H9 (cell line): ENCODE measurements at regions not wholly inside any gene's neighbourhood (a gene's known extent, or its start where the extent isn't known, plus 50 kb on each side); places are given as distances from the start of the nearest gene placed in this dataset.

Experiments
- DNase-seq: peaks from one replicate; pipeline ENCODE4 v3.0.0-alpha.2; 2017
- H2AFZ ChIP-seq: one replicate; pipeline ENCODE4 v1.6.1; 2013; ENCODE audit warnings: mild to moderate bottlenecking, low read length, control low read depth, moderate library complexity
- H2AK5ac ChIP-seq: 2 replicates; pipeline ENCODE4 v1.6.1; 2013; ENCODE audit warnings: low read length, control low read depth, mixed read lengths; ENCODE audit not compliant: insufficient read length
- H2BK120ac ChIP-seq: one replicate; pipeline ENCODE4 v1.6.1; 2013; ENCODE audit warnings: low read depth, mild to moderate bottlenecking, low read length, control low read depth, inconsistent platforms; ENCODE audit not compliant: poor library complexity, severe bottlenecking
- H2BK12ac ChIP-seq: 2 replicates; pipeline ENCODE4 v1.6.1; 2013; ENCODE audit warnings: low read length, control low read depth, mixed read lengths, low read depth; ENCODE audit not compliant: insufficient read length
- H2BK15ac ChIP-seq: 2 replicates; pipeline ENCODE4 v1.6.1; 2013; ENCODE audit warnings: low read depth, low read length, control low read depth
- H2BK20ac ChIP-seq: one replicate; pipeline ENCODE4 v1.6.1; 2013; ENCODE audit warnings: low read depth, mild to moderate bottlenecking, low read length, control low read depth, inconsistent platforms; ENCODE audit not compliant: poor library complexity, severe bottlenecking
- H2BK5ac ChIP-seq: 2 replicates; pipeline ENCODE4 v1.6.1; 2013; ENCODE audit warnings: low read length, control low read depth, mixed read lengths; ENCODE audit not compliant: insufficient read length
- H3K14ac ChIP-seq: 2 replicates; pipeline ENCODE4 v1.6.1; 2013; ENCODE audit warnings: low read length, control low read depth; ENCODE audit not compliant: insufficient read depth
- H3K18ac ChIP-seq: 2 replicates; pipeline ENCODE4 v1.6.1; 2013; ENCODE audit warnings: low read depth, mild to moderate bottlenecking, mixed read lengths, low read length, control low read depth; ENCODE audit not compliant: insufficient read length
- H3K23ac ChIP-seq: 2 replicates; pipeline ENCODE4 v1.6.1; 2013; ENCODE audit warnings: low read length, control low read depth, mixed read lengths, low read depth; ENCODE audit not compliant: insufficient read length
- H3K23me2 ChIP-seq: 2 replicates; pipeline ENCODE4 v1.6.1; 2013; ENCODE audit warnings: low read depth, mild to moderate bottlenecking, mixed read lengths, low read length, control low read depth; ENCODE audit not compliant: insufficient read length, poor library complexity, severe bottlenecking
- H3K27ac ChIP-seq: 2 replicates; pipeline ENCODE4 v1.5.1; 2013; ENCODE audit warnings: low read length, control low read depth, mixed read lengths, low read depth; ENCODE audit not compliant: insufficient read length
- H3K27me3 ChIP-seq: 2 replicates; pipeline ENCODE4 v1.6.1; 2013; ENCODE audit warnings: low read length, control low read depth, inconsistent platforms; ENCODE audit not compliant: insufficient read depth
- H3K4ac ChIP-seq: 2 replicates; pipeline ENCODE4 v1.6.1; 2013; ENCODE audit warnings: low read depth, mild to moderate bottlenecking, control low read depth, inconsistent platforms, low read length, moderate library complexity
- H3K4me1 ChIP-seq: 2 replicates; pipeline ENCODE4 v1.6.1; 2013; ENCODE audit warnings: low read length, control low read depth, inconsistent platforms; ENCODE audit not compliant: insufficient read depth
- H3K4me2 ChIP-seq: 2 replicates; pipeline ENCODE4 v1.6.1; 2013; ENCODE audit warnings: low read length, control low read depth, mixed read lengths; ENCODE audit not compliant: insufficient read length, insufficient read depth
- H3K56ac ChIP-seq: 2 replicates; pipeline ENCODE4 v1.6.1; 2013; ENCODE audit warnings: low read depth, mild to moderate bottlenecking, mixed read lengths, low read length, control low read depth; ENCODE audit not compliant: insufficient read length
- H3K79me1 ChIP-seq: 2 replicates; pipeline ENCODE4 v1.6.1; 2013; ENCODE audit warnings: low read depth, mild to moderate bottlenecking, moderate library complexity, low read length, control low read depth, inconsistent platforms; ENCODE audit not compliant: insufficient read depth, poor library complexity, severe bottlenecking
- H3K79me2 ChIP-seq: 2 replicates; pipeline ENCODE4 v1.6.1; 2013; ENCODE audit warnings: low read length, control low read depth, inconsistent platforms; ENCODE audit not compliant: insufficient read depth
- H3K9ac ChIP-seq: 2 replicates; pipeline ENCODE4 v1.6.1; 2013; ENCODE audit warnings: low read length, control low read depth, mixed read lengths; ENCODE audit not compliant: insufficient read length; ENCODE audit errors: extremely low read depth
- H3K9me3 ChIP-seq: one replicate; pipeline ENCODE4 v1.6.1; 2013; ENCODE audit warnings: low read depth, low read length, inconsistent platforms; ENCODE audit not compliant: control insufficient read depth
- H3T11ph ChIP-seq: one replicate; pipeline ENCODE4 v1.6.1; 2013; ENCODE audit warnings: mild to moderate bottlenecking, low read length, control low read depth, inconsistent platforms
- H4K20me1 ChIP-seq: one replicate; pipeline ENCODE4 v1.6.1; 2013; ENCODE audit not compliant: control insufficient read depth, insufficient read length, insufficient read depth
- H4K5ac ChIP-seq: 2 replicates; pipeline ENCODE4 v1.6.1; 2013; ENCODE audit warnings: low read depth, mild to moderate bottlenecking, mixed read lengths, low read length, control low read depth; ENCODE audit not compliant: insufficient read length
- H4K8ac ChIP-seq: replicated peaks from 2 replicates; pipeline ENCODE4 v1.6.1; 2013; ENCODE audit warnings: low read length, control low read depth, mixed read lengths, low read depth; ENCODE audit not compliant: insufficient read length
- H4K91ac ChIP-seq: 2 replicates; pipeline ENCODE4 v1.6.1; 2013; ENCODE audit warnings: low read depth, mild to moderate bottlenecking, moderate library complexity, mixed read lengths, low read length, control low read depth; ENCODE audit not compliant: insufficient read length
- H3K27ac Mint-ChIP-seq, 3 experiments: 2 replicates in 2 of 3; 3 replicates in 1 of 3; pipeline ENCODE4 v1.8.0; 2020 to 2021; ENCODE audit warnings: mixed read lengths in 3 of 3, mild to moderate bottlenecking in 1 of 3, moderate library complexity in 1 of 3
- H3K27me3 Mint-ChIP-seq: 2 replicates; pipeline ENCODE4 v1.8.0; 2021; ENCODE audit warnings: low read depth, mild to moderate bottlenecking, moderate library complexity, mixed read lengths
- H3K36me3 Mint-ChIP-seq, 3 experiments: 2 replicates in 2 of 3; 3 replicates in 1 of 3; pipeline ENCODE4 v1.8.0; 2020 to 2021; ENCODE audit warnings: low read depth in 3 of 3, mixed read lengths in 3 of 3; ENCODE audit not compliant: insufficient read depth in 1 of 3
- H3K4me1 Mint-ChIP-seq, 2 experiments: 2 replicates each; pipeline ENCODE4 v1.8.0; 2020; ENCODE audit warnings: mixed read lengths in 2 of 2
- H3K4me3 Mint-ChIP-seq, 2 experiments: 2 replicates in 1 of 2; 3 replicates in 1 of 2; pipeline ENCODE4 v1.8.0; 2020 to 2021; ENCODE audit warnings: mild to moderate bottlenecking in 2 of 2, mixed read lengths in 2 of 2, moderate library complexity in 1 of 2
- H3K9me3 Mint-ChIP-seq, 2 experiments: 2 replicates in 1 of 2; 3 replicates in 1 of 2; pipeline ENCODE4 v1.8.0; 2020; ENCODE audit warnings: mild to moderate bottlenecking in 2 of 2, mixed read lengths in 2 of 2, moderate library complexity in 1 of 2
- WGBS: extraction: QIAGEN DNeasy Blood & Tissue Kit; methylation state at CpG from one replicate; pipeline ENCODE4 v1.1.7; 2013; ENCODE audit warnings: missing lambda C conversion rate, low lambda C conversion rate, mixed read lengths; ENCODE audit not compliant: insufficient read length; ENCODE audit errors: extremely low coverage; 5-methylcytosine and 5-hydroxymethylcytosine counted together
- TF ChIP-seq, protein P1 (sequence below): fragments of 200-600 bp; sonication (generic); conservative IDR thresholded peaks from 3 replicates; pipeline ENCODE4 v1.8.0; 2021; ENCODE audit warnings: antibody characterized with exemption, mild to moderate bottlenecking

DNA sequence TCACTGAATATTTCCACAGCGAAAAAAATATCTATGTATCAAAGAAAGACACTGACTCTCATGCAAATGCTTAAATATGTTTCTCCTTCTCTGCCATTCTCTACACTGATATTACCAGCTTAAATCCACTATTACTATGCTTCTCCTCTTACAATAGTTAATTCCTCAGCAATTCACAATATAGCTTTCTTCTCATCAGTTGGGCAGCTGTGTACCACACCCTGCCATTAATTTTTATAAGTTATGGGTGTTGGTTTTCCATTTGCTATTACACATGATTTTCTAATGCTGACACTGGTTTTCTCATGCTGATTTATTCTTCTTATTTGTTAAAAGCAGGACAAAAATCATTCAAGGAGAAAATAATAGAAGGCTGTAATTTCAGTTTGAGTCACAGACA lies 251.8 kb downstream of the TBX15 start:
- no peak overlapping the region for H3K23ac ChIP-seq
- no peak overlapping the region for H3K27ac ChIP-seq
- H3K4me1 Mint-ChIP-seq = peaks cover 15 to 21% of the 10 kb centered on the region in 2 experiments

More for the DNA sequence above, 251.8 kb downstream of the TBX15 start:
- no peak overlapping the region for H2AFZ ChIP-seq
- peaks cover 0 to 6% (median 0%) of the 10 kb centered on the region in 3 experiments; a peak in 3 of 7 replicates for H3K36me3 Mint-ChIP-seq
- no peaks in the 10 kb centered on the region for H3K27me3 ChIP-seq
- H3K79me1 ChIP-seq = no peaks in the 10 kb centered on the region
- H3K9me3 ChIP-seq = no peaks in the 10 kb centered on the region
- H3K4me1 ChIP-seq = peaks cover 6% of the 10 kb centered on the region
- DNase-seq = no peak
- no peaks in the 10 kb centered on the region for H3K27me3 Mint-ChIP-seq
- H4K8ac ChIP-seq = no peak overlapping the region
- TF ChIP-seq, protein P1, sequence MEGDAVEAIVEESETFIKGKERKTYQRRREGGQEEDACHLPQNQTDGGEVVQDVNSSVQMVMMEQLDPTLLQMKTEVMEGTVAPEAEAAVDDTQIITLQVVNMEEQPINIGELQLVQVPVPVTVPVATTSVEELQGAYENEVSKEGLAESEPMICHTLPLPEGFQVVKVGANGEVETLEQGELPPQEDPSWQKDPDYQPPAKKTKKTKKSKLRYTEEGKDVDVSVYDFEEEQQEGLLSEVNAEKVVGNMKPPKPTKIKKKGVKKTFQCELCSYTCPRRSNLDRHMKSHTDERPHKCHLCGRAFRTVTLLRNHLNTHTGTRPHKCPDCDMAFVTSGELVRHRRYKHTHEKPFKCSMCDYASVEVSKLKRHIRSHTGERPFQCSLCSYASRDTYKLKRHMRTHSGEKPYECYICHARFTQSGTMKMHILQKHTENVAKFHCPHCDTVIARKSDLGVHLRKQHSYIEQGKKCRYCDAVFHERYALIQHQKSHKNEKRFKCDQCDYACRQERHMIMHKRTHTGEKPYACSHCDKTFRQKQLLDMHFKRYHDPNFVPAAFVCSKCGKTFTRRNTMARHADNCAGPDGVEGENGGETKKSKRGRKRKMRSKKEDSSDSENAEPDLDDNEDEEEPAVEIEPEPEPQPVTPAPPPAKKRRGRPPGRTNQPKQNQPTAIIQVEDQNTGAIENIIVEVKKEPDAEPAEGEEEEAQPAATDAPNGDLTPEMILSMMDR = no peak
- H4K91ac ChIP-seq = no peak overlapping the region
- no peak overlapping the region for H3K14ac ChIP-seq
- no peak overlapping the region for H3T11ph ChIP-seq
- H2BK15ac ChIP-seq = no peak overlapping the region
- H3K4ac ChIP-seq = no peak overlapping the region
- no peak overlapping the region for H2BK120ac ChIP-seq
- WGBS = no CpG with 5 or more reads among the region's 1 CpG
- no peak overlapping the region for H3K4me3 Mint-ChIP-seq
- H2BK20ac ChIP-seq = no peak overlapping the region
- no peak overlapping the region for H3K18ac ChIP-seq
- no peaks in the 10 kb centered on the region for H4K20me1 ChIP-seq
- H3K79me2 ChIP-seq = no peaks in the 10 kb centered on the region
- H2BK5ac ChIP-seq = no peak overlapping the region
- H3K27ac Mint-ChIP-seq = no peak overlapping the region
- H3K56ac ChIP-seq = no peak overlapping the region
- no peaks in the 10 kb centered on the region for H3K23me2 ChIP-seq
- H4K5ac ChIP-seq = no peak overlapping the region
- H3K4me2 ChIP-seq = no peak overlapping the region
- H2AK5ac ChIP-seq = no peak overlapping the region
- no peak overlapping the region for H3K9ac ChIP-seq
- peaks cover 4 to 5% of the 10 kb centered on the region in 2 experiments; a peak in 3 of 5 replicates for H3K9me3 Mint-ChIP-seq
- H2BK12ac ChIP-seq = no peak overlapping the region
